ENCODE measurements at regions not wholly inside any gene's neighbourhood (a gene's known extent, or its start where the extent isn't known, plus 50 kb on each side); places are given as distances from the start of the nearest gene placed in this dataset.

GRCh38 chr15:69729167-69729748 is 276.6 kb downstream of the RPLP1 start:
- TF ChIP-seq POLR2A (IDR thresholded peaks at IDR 0.05; ENCODE audit: low read length) = no peak
- no peak for TF ChIP-seq GATA1 (IDR thresholded peaks at IDR 0.05; ENCODE audit: low read depth, low read length)
